Inflammatory macrophage (primary cell): ENCODE measurements at regions not wholly inside any gene's neighbourhood (a gene's known extent, or its start where the extent isn't known, plus 50 kb on each side); places are given as distances from the start of the nearest gene placed in this dataset.

Source experiments
- DNase-seq, 2 donors: peaks; one replicate each; pipeline ENCODE4 v3.0.0-alpha.2; 2020 to 2022

- no peak for DNase-seq
These were observed 229.3 kb upstream of the AGAP1 start for GRCh38 chr2:235264512-235264911.

DNA sequence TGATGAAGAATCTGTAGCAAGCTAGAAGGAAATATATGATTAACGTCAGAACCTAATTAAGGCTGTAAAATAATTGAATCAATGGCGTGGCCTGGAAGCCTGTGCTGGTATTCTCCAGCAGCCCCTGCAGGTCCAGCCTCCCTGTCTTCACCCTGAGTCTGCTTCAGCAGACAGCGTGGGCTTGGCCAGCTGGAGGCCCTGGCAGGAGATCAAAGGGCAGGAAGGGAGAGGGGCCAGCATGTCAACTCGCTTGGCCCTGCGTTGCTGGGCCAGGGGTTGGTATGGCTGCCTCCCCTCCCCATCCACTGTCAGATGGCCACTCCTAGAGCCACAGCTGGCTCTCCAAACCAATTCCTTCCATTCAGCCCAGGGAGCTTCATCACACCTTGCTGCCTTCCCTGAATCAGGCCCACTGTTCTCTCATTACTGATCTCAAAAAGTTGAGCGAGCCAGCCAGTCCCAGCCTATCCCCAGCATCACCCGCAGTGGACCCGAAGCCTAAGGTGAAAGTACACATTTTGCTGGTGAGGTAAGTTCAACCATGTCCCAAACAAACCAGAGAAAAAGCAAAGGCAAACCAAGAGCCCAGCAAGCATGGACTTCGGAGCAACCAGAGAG is 228.4 kb upstream of the AGAP1 start:
- DNase-seq: no peak

DNA sequence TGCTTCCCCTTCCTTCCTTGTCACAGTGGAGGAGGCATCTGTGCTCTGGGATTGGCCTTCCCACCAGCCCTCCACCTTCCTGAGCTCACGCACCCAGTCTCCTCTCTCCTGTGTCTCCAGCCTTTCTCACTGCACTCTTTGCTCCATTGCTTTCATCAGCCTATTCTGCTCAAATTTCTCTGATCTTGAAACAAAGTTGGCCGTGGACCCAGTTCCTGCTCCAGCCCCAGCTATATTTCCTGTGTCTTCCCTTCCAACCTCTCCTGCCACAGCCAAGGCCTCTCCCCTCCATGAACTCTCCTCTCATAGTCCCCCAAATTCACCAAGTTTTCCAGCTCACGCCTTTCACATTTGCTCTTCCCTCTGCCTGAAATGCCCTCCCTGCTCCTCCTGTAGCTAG is 226.6 kb upstream of the AGAP1 start:
- DNase-seq: no peak

- no peak for DNase-seq
These were observed 225.3 kb upstream of the AGAP1 start for GRCh38 chr2:235268535-235268934.

- DNase-seq: no peak
These were observed 223.6 kb upstream of the AGAP1 start for GRCh38 chr2:235270291-235270690.

DNA sequence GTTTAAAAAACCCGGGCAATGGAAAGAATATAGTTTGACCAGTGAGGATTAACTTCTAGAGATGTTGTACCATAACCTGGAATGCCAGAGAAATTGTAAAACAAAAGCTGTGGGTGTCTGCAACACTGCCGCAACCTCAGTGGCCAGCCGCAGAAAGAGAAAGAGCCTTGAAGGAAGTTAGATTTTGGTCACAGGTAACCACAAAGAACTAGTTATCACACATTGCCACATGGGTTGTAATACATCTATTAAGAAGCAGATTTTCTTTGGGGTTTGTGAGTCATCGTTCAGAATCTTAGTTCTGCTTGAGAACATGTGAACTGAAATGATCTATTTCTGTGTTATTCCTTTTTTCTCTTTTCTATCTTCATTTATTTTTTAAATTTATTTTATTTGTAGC is 222.9 kb upstream of the AGAP1 start:
- peak in 1 of 2 donors; percentile 2 for DNase-seq

GRCh38 chr2:235271936-235272335 is 221.9 kb upstream of the AGAP1 start:
- no peak for DNase-seq

GRCh38 chr2:235274023-235274422 is 219.8 kb upstream of the AGAP1 start:
- no peak for DNase-seq

DNA sequence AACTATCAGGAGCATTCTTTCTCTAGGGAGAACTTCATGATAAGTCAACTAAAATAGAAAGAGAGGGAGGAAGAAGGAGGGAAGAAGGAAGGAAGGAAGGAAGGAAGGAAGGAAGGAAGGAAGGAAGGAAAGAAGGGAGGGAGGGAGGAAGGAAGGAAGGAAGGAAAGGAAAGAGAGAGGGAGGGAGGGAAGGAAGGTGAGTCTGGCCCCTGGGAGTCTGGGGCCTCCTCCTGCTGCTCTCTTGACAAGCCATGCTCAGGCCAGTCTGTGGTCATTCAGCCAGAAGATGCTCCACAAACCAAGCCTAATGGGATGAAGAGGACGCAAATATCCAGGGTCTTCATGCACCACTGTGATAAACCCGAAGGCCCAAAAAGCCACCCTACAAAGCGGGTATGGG is 216.4 kb upstream of the AGAP1 start:
- no peak for DNase-seq

DNA sequence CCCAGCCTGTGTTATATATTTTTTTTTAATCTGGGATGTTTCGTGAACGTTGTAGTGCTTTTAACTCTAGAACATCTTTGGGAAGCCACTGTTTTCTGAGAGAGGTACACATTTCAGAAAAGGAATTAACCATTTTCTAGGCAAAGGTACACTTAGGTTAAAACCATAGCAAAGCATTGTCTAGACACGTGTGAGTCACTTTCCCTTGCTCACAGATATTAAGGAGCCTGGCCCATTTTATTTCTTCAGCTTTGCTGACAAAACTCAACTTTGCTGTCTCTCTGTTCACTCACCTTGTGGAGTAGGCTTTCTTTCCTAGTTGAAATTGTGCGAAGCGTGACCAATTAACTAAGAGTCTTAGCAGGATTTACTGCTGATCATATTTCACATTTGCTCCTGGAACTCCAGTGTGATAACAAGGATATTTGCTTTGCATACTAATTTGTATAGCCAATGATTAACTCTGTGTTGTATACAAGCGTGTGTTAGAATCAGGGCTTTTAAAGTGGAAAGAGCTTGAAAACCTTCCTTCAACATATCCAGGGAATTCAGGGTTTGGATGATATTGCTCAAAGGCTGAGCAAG is 215.0 kb upstream of the AGAP1 start:
- DNase-seq: no peak

- no peak for DNase-seq
These were observed 213.9 kb upstream of the AGAP1 start for GRCh38 chr2:235279965-235280364.

DNA sequence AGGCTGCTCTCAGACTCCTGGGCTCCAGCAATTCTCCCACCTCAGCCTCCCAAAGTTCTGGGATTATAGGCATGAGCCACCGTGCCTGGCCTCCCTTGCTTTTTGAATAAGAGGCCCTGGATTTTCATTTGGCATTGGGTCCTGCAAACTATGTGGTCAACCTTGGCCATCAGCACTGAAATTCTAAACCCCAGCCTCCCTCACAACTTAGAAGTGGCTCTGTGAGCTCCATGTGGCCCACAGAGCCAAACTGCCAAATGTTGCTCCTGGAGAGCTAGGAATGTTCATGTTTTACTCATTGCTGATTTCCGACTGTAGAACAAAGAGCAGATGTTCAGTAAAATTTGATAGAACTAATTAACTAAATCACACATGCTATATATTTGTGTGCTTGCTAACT is 210.6 kb upstream of the AGAP1 start:
- no peak for DNase-seq

DNA sequence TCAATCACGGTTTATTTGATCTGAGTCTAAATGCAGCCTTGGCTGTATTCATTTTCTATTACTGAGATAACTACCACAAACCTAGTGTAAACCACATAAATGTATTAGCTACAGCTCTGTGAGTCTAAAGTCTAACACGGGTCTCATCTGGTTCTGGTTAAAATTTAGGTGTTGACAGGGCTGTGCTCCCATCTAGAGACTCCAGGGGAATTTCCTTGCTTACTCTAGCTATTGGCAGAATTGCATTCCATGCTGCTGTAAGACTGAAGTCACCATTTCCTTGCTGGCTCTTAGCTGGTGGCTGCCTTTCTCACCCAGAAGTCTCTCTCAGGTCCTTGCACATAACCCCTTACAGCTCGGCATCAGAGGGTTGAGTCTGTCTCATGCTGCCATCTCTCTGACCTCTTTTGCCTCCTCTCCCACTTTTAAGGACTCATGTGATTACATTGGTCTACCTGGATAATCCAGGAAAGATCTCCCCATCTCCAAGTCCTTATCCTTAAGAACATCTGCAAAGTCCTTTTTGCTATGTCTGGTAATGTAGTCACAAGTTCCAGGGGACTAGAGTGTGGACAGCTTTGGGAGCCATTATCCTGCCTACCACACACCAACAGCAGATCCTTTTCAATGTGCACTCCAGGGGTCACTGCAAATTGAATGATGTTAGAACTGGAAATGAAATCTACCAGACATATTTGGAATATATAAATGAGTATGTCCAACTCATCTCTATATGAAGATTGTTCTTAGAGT is 207.0 kb upstream of the AGAP1 start:
- DNase-seq: no peak

DNA sequence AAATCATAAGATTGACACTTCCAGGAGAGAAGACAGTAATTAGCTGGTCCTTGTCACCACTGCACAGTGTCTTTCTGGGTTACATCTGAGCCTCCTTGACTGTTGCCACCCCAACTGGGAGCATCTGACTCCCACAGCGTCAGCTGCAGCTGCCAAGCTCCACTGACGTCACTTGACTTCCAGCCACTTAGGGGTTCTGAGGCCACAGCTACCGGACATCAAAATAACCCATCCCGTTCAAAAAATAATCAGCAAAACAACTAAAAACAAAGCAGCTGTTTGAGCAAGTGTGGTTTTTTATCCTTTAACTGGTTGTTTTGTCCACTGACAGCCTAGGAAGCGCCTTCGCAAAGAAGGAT is 206.5 kb upstream of the AGAP1 start:
- no peak for DNase-seq

GRCh38 chr2:235291461-235291860 is 202.4 kb upstream of the AGAP1 start:
- DNase-seq: no peak

GRCh38 chr2:235293061-235293460 is 200.8 kb upstream of the AGAP1 start:
- DNase-seq: no peak

GRCh38 chr2:235295831-235296230 is 198.0 kb upstream of the AGAP1 start:
- DNase-seq: no peak

- no peak for DNase-seq
These were observed 193.3 kb upstream of the AGAP1 start for GRCh38 chr2:235300368-235301201.

GRCh38 chr2:235301202-235302076 is 192.4 kb upstream of the AGAP1 start:
- no peak for DNase-seq

DNA sequence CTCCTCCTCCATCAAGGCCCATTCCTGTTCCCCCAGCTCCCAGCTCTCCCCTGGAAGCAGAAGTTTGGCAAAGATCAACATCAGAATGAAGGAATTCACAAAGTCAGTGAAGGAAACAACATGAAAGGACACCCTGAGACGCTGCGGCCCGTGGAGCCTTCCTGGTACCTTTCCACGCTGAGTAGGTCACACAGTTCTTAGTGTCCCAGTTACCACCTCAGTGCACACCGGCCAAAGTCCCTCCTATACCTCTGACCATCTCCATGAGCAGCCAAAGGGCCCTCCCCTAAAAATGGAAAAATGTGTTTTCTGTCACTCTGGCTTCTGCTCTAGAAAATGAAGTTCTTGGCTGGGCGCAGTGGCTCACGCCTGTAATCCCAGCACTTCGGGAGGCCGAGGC is 191.6 kb upstream of the AGAP1 start:
- DNase-seq: no peak

DNA sequence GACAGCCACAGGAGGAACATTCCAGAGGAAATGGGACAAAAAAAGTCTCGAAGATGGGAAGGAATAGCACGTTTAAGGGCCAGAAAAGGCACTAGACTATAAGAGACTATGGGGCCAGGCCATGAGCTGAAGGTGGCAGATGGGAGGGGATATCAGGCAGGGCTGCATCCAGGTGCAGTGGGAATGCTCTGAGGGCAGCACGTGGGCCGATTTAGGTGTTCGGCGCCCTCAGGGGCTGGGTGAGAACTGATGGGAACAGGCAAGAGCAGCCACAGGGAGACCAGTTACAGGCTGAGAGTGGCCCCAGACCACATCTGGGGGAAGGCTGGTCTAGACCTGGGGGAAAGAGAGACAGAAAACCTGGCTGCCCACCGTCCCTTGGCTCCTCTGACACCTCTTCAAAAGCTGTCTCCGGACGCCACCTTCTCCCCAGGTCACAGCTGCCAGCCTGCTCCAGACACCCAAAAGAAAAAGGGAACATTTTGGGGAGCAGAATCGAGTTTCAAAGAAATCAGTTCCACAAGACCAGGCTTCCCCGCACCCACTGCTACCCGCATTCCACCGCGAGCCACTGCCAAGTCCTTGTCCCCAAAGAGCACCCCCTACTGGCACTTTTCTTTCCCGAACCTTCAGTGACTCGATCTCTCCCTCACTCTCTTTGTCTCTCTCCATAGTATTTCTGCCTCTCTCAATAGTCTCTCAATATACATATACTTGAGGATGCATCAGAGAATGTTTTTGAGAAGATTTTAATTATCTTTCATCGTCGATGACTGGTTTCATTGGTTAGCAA is 190.1 kb upstream of the AGAP1 start:
- no peak for DNase-seq

DNA sequence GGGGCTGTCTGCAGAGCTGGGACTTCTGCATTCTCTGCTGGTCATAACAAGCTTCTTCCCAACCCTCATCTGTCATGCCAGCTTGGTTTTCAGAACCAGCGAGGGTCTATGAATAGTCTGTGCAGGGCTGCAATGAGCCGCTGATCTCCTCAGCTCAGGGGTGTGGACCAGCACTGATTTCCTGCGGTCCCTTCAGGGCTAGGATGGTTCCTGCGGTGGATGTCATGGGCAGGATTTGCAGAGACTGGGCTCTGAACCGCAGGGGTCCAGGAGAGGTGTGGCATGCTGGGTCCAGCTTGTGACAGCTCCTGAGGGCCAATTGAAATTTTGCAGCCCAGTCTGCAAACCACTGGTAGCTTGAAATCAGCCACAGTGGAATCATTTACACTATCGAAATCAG is 188.2 kb upstream of the AGAP1 start:
- no peak for DNase-seq
